Testis (tissue), 2 donors: ENCODE measurements at regions not wholly inside any gene's neighbourhood (a gene's known extent, or its start where the extent isn't known, plus 50 kb on each side); places are given as distances from the start of the nearest gene placed in this dataset.

Source experiments
- DNase-seq: peaks from one replicate; pipeline ENCODE4 v3.0.0-alpha.2; 2019
- H3K27ac ChIP-seq, 2 donors: fragments of 200-600 bp; sonication (generic); one replicate each; pipeline ENCODE4 v1.5.1; 2019
- H3K27me3 ChIP-seq: fragments of 200-600 bp; sonication (generic); one replicate; pipeline ENCODE4 v1.5.1; 2019
- H3K36me3 ChIP-seq: fragments of 200-600 bp; sonication (generic); one replicate; pipeline ENCODE4 v1.5.1; 2017; ENCODE audit warnings: low read depth; ENCODE audit errors: missing control alignments
- H3K4me1 ChIP-seq: fragments of 200-600 bp; sonication (generic); one replicate; pipeline ENCODE4 v1.5.1; 2019
- H3K4me3 ChIP-seq, 2 donors: fragments of 200-600 bp; sonication (generic); one replicate each; pipeline ENCODE4 v1.5.1; 2017 to 2019
- H3K9me3 ChIP-seq: fragments of 200-600 bp; sonication (generic); one replicate; pipeline ENCODE4 v1.5.1; 2017
- POLR2A ChIP-seq: fragments of 450-650 bp; IDR thresholded peaks from one replicate; pipeline ENCODE4 v1.6.1; 2017; ENCODE audit warnings: antibody characterized with exemption, mild to moderate bottlenecking, moderate library complexity
- WGBS, 2 donors: methylation state at CpG; one replicate each; pipeline ENCODE4 v1.1.5; 2018; 5-methylcytosine and 5-hydroxymethylcytosine counted together
- intact Hi-C: fragments of 100-400 bp; cut with DNase I; formaldehyde crosslinking; loops from one replicate; pipeline ENCODE4 v1.15.1; 2023; ENCODE audit warnings: low total_unique reads
- TF ChIP-seq, protein P1 (sequence below), 3 experiments: fragments of 450-650 bp in 2 of 3; fragments of 200-600 bp in 1 of 3; sonication (generic) in 1 of 3; IDR thresholded peaks; one replicate each; pipeline ENCODE4 v1.5.1; 2016 to 2019; ENCODE audit warnings: antibody characterized with exemption in 3 of 3, mild to moderate bottlenecking in 2 of 3, moderate library complexity in 1 of 3

DNA sequence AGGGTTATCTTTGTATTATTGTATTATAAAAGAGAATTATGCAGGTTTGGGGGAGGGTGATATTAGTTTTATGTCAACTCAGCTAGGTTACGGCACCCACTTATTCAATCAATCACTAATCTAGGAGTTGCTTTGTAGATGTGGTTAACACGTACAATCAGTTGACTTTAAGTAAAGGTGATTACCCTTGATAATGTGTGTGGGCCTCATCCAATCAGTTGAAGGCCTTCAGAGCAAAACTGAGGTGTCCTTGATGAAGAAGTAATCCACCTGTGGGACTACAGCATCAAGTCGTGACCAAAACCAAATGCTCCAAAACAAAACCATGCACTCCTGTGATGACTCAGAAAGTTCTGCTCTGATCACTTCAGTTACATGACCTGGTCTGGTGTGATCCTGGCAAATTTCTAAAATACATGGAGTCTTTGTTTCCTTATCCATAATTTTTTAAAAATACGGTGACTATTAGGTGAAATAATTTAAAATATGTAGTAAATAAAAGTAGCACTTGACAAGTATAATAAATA is 114.1 kb downstream of the IYD start:
- Histone ChIP-seq H3K27me3 (no peaks in the 10 kb centered on the region), H3K9me3 (no peaks in the 10 kb centered on the region), H3K27ac (no peak overlapping the region), H3K36me3 (no peaks in the 10 kb centered on the region), H3K4me1 (no peaks in the 10 kb centered on the region), H3K4me3 (no peak overlapping the region)
- WGBS, 2 donors, result 70 to 91% methylated on average over 4 of the region's 4 CpGs
- TF ChIP-seq, protein P1, sequence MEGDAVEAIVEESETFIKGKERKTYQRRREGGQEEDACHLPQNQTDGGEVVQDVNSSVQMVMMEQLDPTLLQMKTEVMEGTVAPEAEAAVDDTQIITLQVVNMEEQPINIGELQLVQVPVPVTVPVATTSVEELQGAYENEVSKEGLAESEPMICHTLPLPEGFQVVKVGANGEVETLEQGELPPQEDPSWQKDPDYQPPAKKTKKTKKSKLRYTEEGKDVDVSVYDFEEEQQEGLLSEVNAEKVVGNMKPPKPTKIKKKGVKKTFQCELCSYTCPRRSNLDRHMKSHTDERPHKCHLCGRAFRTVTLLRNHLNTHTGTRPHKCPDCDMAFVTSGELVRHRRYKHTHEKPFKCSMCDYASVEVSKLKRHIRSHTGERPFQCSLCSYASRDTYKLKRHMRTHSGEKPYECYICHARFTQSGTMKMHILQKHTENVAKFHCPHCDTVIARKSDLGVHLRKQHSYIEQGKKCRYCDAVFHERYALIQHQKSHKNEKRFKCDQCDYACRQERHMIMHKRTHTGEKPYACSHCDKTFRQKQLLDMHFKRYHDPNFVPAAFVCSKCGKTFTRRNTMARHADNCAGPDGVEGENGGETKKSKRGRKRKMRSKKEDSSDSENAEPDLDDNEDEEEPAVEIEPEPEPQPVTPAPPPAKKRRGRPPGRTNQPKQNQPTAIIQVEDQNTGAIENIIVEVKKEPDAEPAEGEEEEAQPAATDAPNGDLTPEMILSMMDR (IDR thresholded peaks at IDR 0.05), result no peak
- TF ChIP-seq POLR2A, result no peak
- no peak for DNase-seq
- intact Hi-C loops, result no loop called here

DNA sequence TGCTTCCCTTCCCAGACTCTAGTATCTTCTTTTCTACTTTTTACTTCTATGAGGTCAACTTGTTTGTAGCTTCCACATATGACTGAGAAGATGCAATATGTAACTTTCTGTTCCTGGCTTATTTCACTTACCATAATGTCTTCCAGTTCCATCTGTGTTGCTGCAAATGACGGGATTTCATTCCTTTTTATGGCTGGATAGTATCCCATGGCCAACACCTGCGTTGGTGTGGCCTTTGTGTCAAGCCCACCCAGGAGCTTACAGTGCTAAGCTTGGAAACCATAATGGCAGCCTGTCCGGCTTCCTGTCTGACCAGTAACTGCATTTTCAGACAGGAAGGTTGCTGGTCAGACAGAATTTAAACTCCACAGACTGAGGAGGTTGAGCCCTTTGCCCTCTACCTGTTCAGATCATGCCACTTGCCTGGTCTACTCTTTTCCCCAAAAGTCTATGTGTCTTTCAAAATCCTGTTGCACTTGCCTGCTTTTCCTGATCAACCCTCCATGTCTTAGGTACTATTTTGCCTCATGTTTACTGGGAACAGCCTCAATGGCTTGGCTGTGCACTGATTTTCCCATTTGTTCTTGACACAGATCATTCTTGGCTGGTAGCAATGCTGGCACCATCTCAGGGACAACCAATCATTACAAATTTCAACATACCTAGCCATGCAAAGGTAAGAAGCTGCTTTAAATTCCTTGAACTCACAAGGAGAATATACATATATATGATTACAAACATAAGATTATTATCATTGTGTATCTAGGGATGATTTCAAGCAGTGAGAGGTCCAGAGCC is 114.3 kb upstream of the PLEKHG1 start:
- DNase-seq, result no peak
- TF ChIP-seq, protein P1 (IDR thresholded peaks at IDR 0.05), result no peak
- TF ChIP-seq POLR2A, result no peak
- no peaks in the 10 kb centered on the region for H3K9me3 ChIP-seq
- WGBS, 2 donors, result 82 to 93% methylated on average over 3 of the region's 3 CpGs
- no peaks in the 10 kb centered on the region for H3K27me3 ChIP-seq
- no peaks in the 10 kb centered on the region for H3K4me1 ChIP-seq
- H3K27ac ChIP-seq, result no peak overlapping the region
- no peak overlapping the region for H3K4me3 ChIP-seq
- intact Hi-C loops, result no loop called here
- H3K36me3 ChIP-seq, result no peaks in the 10 kb centered on the region

DNA sequence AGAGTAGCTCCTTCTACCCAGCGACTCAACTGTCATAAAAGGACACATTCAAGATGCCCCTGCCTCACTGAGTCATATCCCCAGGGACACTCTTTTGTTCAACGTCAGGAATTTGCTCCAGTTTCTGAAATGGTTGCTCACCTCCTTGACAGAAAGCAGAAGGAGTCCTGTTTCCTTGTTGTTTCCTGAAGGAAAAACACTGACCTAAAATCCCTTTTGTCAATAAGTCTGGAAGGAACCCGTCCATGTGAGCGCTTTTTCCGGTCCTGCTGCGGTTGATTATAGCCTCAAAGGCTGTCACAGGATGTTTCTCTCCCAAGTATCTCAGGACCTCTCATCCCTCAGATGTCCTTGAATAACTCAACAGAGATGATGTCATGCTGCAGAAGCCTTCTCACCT is 113.6 kb upstream of the PLEKHG1 start:
- 72 to 78% methylated on average over 6 of the region's 6 CpGs for WGBS, 2 donors
- Histone ChIP-seq H3K4me3 (no peak overlapping the region), H3K27ac (no peak overlapping the region), H3K27me3 (no peaks in the 10 kb centered on the region), H3K4me1 (no peaks in the 10 kb centered on the region), H3K36me3 (no peaks in the 10 kb centered on the region), H3K9me3 (no peaks in the 10 kb centered on the region)
- no peak for DNase-seq
- intact Hi-C loops, result no loop called here
- TF ChIP-seq, protein P1 (IDR thresholded peaks at IDR 0.05), result no peak
- no peak for TF ChIP-seq POLR2A

DNA sequence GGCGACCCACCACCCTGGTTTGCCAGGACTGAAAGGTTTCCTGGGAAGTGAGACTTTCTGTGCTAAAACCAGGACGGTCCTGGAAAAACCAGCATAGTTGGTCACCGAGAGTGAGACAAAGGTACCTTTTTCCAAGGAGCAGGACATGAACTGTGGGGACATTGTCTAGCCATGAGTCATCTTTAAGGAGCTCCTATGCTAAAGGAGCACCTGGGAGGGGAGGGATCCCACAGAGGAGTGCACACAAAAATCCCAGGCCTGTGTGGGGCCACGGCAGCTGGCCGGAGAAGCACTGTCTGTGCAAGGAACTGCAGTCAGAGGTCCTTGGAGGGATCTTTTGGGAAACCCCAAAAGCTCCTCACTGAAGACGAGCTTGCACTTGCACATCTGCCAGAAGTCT is 109.1 kb upstream of the PLEKHG1 start:
- H3K27ac ChIP-seq, result no peak overlapping the region
- no peak for TF ChIP-seq POLR2A
- TF ChIP-seq, protein P1 (IDR thresholded peaks at IDR 0.05), result no peak
- no peak for DNase-seq
- no peaks in the 10 kb centered on the region for H3K4me1 ChIP-seq
- no peaks in the 10 kb centered on the region for H3K36me3 ChIP-seq
- intact Hi-C loops, result no loop called here
- H3K4me3 ChIP-seq, result no peak overlapping the region
- 96% methylated on average over 6 of the region's 6 CpGs for WGBS, 2 donors
- H3K27me3 ChIP-seq, result no peaks in the 10 kb centered on the region
- H3K9me3 ChIP-seq, result no peaks in the 10 kb centered on the region
